Stomach (tissue), 4 donors: ENCODE measurements at regions not wholly inside any gene's neighbourhood (a gene's known extent, or its start where the extent isn't known, plus 50 kb on each side); places are given as distances from the start of the nearest gene placed in this dataset.

Experiments
- POLR2A ChIP-seq, 4 donors: fragments of 450-650 bp; IDR thresholded peaks; one replicate each; pipeline ENCODE4 v1.6.1; 2016; ENCODE audit warnings: antibody characterized with exemption in 4 of 4, control low read depth in 2 of 4, mild to moderate bottlenecking in 1 of 4, moderate library complexity in 1 of 4
- TF ChIP-seq, protein P1 (sequence below), 7 experiments: fragments of 450-650 bp in 4 of 7; fragments of 200-600 bp in 3 of 7; sonication (generic) in 3 of 7; IDR thresholded peaks; one replicate each; pipeline ENCODE4 v1.5.1; 2016 to 2019; ENCODE audit warnings: antibody characterized with exemption in 7 of 7, control low read depth in 2 of 7, mild to moderate bottlenecking in 1 of 7

DNA sequence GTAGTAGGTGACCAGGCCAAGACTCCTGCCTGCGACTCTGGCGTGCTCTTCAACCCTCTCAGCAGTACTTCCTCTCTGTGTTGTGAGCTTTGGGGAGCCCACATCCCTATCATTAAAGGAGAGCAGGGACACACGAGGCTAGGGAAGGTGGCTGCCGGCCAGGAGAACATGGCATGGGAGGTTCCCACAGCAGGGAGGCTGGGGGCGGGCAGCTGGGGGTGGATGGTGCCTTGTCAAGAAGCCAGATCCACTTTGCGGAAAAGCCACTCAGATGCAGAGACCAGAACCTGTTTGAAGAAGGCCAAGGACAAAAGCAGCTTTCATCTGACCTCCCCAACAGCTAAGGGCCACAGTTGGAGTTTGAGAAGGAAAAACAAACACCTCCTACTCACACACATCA is 198.6 kb downstream of the BCL11B start:
- no peak for TF ChIP-seq POLR2A (IDR thresholded peaks at IDR 0.05)
- TF ChIP-seq, protein P1, sequence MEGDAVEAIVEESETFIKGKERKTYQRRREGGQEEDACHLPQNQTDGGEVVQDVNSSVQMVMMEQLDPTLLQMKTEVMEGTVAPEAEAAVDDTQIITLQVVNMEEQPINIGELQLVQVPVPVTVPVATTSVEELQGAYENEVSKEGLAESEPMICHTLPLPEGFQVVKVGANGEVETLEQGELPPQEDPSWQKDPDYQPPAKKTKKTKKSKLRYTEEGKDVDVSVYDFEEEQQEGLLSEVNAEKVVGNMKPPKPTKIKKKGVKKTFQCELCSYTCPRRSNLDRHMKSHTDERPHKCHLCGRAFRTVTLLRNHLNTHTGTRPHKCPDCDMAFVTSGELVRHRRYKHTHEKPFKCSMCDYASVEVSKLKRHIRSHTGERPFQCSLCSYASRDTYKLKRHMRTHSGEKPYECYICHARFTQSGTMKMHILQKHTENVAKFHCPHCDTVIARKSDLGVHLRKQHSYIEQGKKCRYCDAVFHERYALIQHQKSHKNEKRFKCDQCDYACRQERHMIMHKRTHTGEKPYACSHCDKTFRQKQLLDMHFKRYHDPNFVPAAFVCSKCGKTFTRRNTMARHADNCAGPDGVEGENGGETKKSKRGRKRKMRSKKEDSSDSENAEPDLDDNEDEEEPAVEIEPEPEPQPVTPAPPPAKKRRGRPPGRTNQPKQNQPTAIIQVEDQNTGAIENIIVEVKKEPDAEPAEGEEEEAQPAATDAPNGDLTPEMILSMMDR (IDR thresholded peaks at IDR 0.05): no peak
